HCT116 (cell line): ENCODE measurements at regions not wholly inside any gene's neighbourhood (a gene's known extent, or its start where the extent isn't known, plus 50 kb on each side); places are given as distances from the start of the nearest gene placed in this dataset.

Experiments used
- ATAC-seq: fragments of 200-7000 bp; cut with Tn5 transposase; 2 replicates; pipeline ENCODE4 v1.9.1; 2020; ENCODE audit warnings: mild to moderate bottlenecking, moderate library complexity
- BruUV-seq: library from RNA; stranded (reverse); fragments of 400-500 nt; replicated peaks from 2 replicates; lab custom pipeline; 2021; lab: Mats Ljungman, UMichigan
- CTCF ChIA-PET: fragments of 300-600 bp; sonication (Branson Sonifier 250); formaldehyde crosslinking; loops from one replicate; lab custom pipeline; 2021; ENCODE audit warnings: antibody characterized with exemption; lab: Charles Lee
- POLR2A ChIA-PET: fragments of 300-600, 350-600 bp; sonication (Branson Sonifier 250); formaldehyde crosslinking; loops from one replicate; lab custom pipeline; 2021; ENCODE audit warnings: antibody characterized with exemption; lab: Charles Lee
- RAD21 ChIA-PET, 2 experiments: fragments of 300-600 bp; sonication (Branson Sonifier 250); formaldehyde crosslinking; loops; one replicate each; lab custom pipeline; 2023; ENCODE audit warnings: low total read pairs in 2 of 2; ENCODE audit not compliant: uncharacterized antibody in 2 of 2, unreplicated experiment in 2 of 2, low non-redundant PET in 1 of 2; lab: Charles Lee
- DNase-seq: peaks from one replicate; pipeline ENCODE4 v3.0.0-alpha.2; 2010; ENCODE audit warnings: low read depth, low spot score
- H2AFZ ChIP-seq: fragments of 200-600 bp; shearing (Covaris generic), sonication (generic); 2 replicates; pipeline ENCODE4 v1.6.1; 2017; ENCODE audit warnings: low read depth, mixed run types, mixed read lengths, antibody characterized with exemption, low read length; ENCODE audit not compliant: poor library complexity, severe bottlenecking
- H3K27ac ChIP-seq: 2 replicates; pipeline ENCODE4 v1.5.1; 2012; ENCODE audit warnings: low read depth, low read length
- H3K27me3 ChIP-seq: fragments of 200-600 bp; sonication (generic); 2 replicates; pipeline ENCODE4 v1.6.1; 2016; ENCODE audit warnings: mixed run types, low read length, mixed read lengths; ENCODE audit not compliant: insufficient read depth
- H3K36me3 ChIP-seq, 2 experiments: fragments of 200-500 bp in 1 of 2; fragments of 200-600 bp in 1 of 2; sonication (Bioruptor generic) in 1 of 2; sonication (generic) in 1 of 2; 2 replicates each; pipeline versions ENCODE4 v1.5.1 to v1.6.1; 2014 to 2016; ENCODE audit warnings: low read length in 2 of 2, inconsistent platforms in 1 of 2, mixed read lengths in 1 of 2, mixed run types in 1 of 2; ENCODE audit not compliant: insufficient read depth in 2 of 2, control insufficient read depth in 1 of 2
- H3K4me1 ChIP-seq, 2 experiments: fragments of 200-600 bp in 1 of 2; sonication (generic) in 1 of 2; 2 replicates each; pipeline versions ENCODE4 v1.5.1 to v1.6.1; 2012 to 2017; ENCODE audit warnings: low read length in 2 of 2, inconsistent platforms in 1 of 2, mild to moderate bottlenecking in 1 of 2, mixed read lengths in 1 of 2, mixed run types in 1 of 2, moderate library complexity in 1 of 2; ENCODE audit not compliant: insufficient read depth in 2 of 2, control insufficient read depth in 1 of 2
- H3K4me2 ChIP-seq: fragments of 200-600 bp; sonication (generic); 2 replicates; pipeline ENCODE4 v1.6.1; 2017; ENCODE audit warnings: mixed run types, low read length, mixed read lengths
- H3K4me3 ChIP-seq, 2 experiments: fragments of 200-600 bp in 1 of 2; sonication (generic) in 1 of 2; replicated peaks in 1 of 2; 2 replicates each; pipeline ENCODE4 v1.5.1; 2011 to 2016; ENCODE audit warnings: low read length in 2 of 2, control low read depth in 1 of 2, low read depth in 1 of 2, mild to moderate bottlenecking in 1 of 2, mixed read lengths in 1 of 2, mixed run types in 1 of 2
- H3K79me2 ChIP-seq: fragments of 200-600 bp; sonication (generic); 2 replicates; pipeline ENCODE4 v1.6.1; 2017; ENCODE audit warnings: mild to moderate bottlenecking, mixed run types, low read length, moderate library complexity, mixed read lengths; ENCODE audit not compliant: insufficient read depth
- H3K9ac ChIP-seq: fragments of 200-600 bp; sonication (generic); 2 replicates; pipeline ENCODE4 v1.6.1; 2016; ENCODE audit warnings: low read length, mixed read lengths
- H3K9me2 ChIP-seq: fragments of 200-600 bp; sonication (generic), shearing (Covaris generic); 2 replicates; pipeline ENCODE4 v1.6.1; 2017; ENCODE audit warnings: mixed run types, mild to moderate bottlenecking, moderate library complexity; ENCODE audit not compliant: insufficient read depth
- H3K9me3 ChIP-seq, 2 experiments: fragments of 200-500 bp in 1 of 2; fragments of 200-600 bp in 1 of 2; sonication (Bioruptor generic) in 1 of 2; sonication (generic) in 1 of 2; 2 replicates each; pipeline ENCODE4 v1.6.1; 2014 to 2017; ENCODE audit warnings: low read length in 2 of 2, mixed read lengths in 2 of 2, inconsistent platforms in 1 of 2, low read depth in 1 of 2, mild to moderate bottlenecking in 1 of 2, mixed run types in 1 of 2, moderate library complexity in 1 of 2; ENCODE audit not compliant: control insufficient read depth in 1 of 2, insufficient read depth in 1 of 2
- H4K20me1 ChIP-seq: fragments of 200-600 bp; sonication (generic), shearing (Covaris generic); 2 replicates; pipeline ENCODE4 v1.6.1; 2017; ENCODE audit warnings: mixed run types, mild to moderate bottlenecking, moderate library complexity; ENCODE audit not compliant: insufficient read depth
- EGR1 ChIP-seq: IDR thresholded peaks from 2 replicates; pipeline ENCODE4 v1.6.1; 2012; ENCODE audit warnings: low read depth
- ELF1 ChIP-seq: IDR thresholded peaks from 2 replicates; pipeline ENCODE4 v1.6.1; 2012; ENCODE audit warnings: low read depth, borderline replicate concordance
- EZH2 ChIP-seq: fragments of 200-600 bp; sonication (generic); IDR thresholded peaks from 2 replicates; pipeline ENCODE4 v1.6.1; 2017; ENCODE audit warnings: antibody characterized with exemption, mixed run types
- EZH2phosphoT487 ChIP-seq: fragments of 200-600 bp; IDR thresholded peaks from 2 replicates; pipeline ENCODE4 v1.6.1; 2018; ENCODE audit warnings: antibody characterized with exemption, borderline replicate concordance
- FOSL1 ChIP-seq: IDR thresholded peaks from 2 replicates; pipeline ENCODE4 v1.6.1; 2012; ENCODE audit warnings: low read depth
- JUND ChIP-seq: IDR thresholded peaks from 2 replicates; pipeline ENCODE4 v1.6.1; 2012
- POLR2A ChIP-seq: IDR thresholded peaks from 2 replicates; pipeline ENCODE4 v1.7.0; 2011; ENCODE audit warnings: borderline replicate concordance; ENCODE audit not compliant: insufficient read depth, insufficient read length; ENCODE audit errors: extremely low read depth
- POLR2AphosphoS5 ChIP-seq: IDR thresholded peaks from 2 replicates; pipeline ENCODE4 v1.6.1; 2011; ENCODE audit warnings: mild to moderate bottlenecking, low read depth, low read length, moderate library complexity
- RAD21 ChIP-seq: IDR thresholded peaks from 2 replicates; pipeline ENCODE4 v1.6.1; 2012; ENCODE audit warnings: low read depth, mild to moderate bottlenecking
- SIN3A ChIP-seq: IDR thresholded peaks from 2 replicates; pipeline ENCODE4 v1.6.1; 2012; ENCODE audit warnings: low read depth
- SP1 ChIP-seq: IDR thresholded peaks from 2 replicates; pipeline ENCODE4 v1.6.1; 2012; ENCODE audit warnings: low read depth
- TCF7L2 ChIP-seq: IDR thresholded peaks from 2 replicates; pipeline ENCODE4 v1.7.0; 2011; ENCODE audit warnings: borderline replicate concordance, inconsistent platforms; ENCODE audit not compliant: insufficient read depth, insufficient read length; ENCODE audit errors: extremely low read depth
- ZFX ChIP-seq: fragments of 450-650 bp; IDR thresholded peaks from 2 replicates; pipeline ENCODE4 v1.6.1; 2017
- intact Hi-C: fragments of 100-400 bp; cut with micrococcal nuclease; formaldehyde crosslinking; loops from 2 replicates; pipeline ENCODE4 v1.10.0; 2022
- TF ChIP-seq, protein P1 (sequence below), 3 experiments: fragments of 200-600 bp in 1 of 3; sonication (generic) in 1 of 3; IDR thresholded peaks in 2 of 3; conservative IDR thresholded peaks in 1 of 3; 2 replicates each; pipeline ENCODE4 v1.5.1; 2012 to 2017; ENCODE audit warnings: low read depth in 2 of 3, low read length in 2 of 3, antibody characterized with exemption in 1 of 3, borderline replicate concordance in 1 of 3, control low read depth in 1 of 3, mild to moderate bottlenecking in 1 of 3, mixed read lengths in 1 of 3, mixed run types in 1 of 3, moderate library complexity in 1 of 3; ENCODE audit not compliant: insufficient read depth in 1 of 3
- TF ChIP-seq, protein P2 (sequence below): IDR thresholded peaks from 2 replicates; pipeline ENCODE4 v1.6.1; 2011; ENCODE audit warnings: mild to moderate bottlenecking, low read length, moderate library complexity; ENCODE audit not compliant: insufficient replicate concordance; ENCODE audit errors: extremely low read depth
- TF ChIP-seq, protein P3 (sequence below): IDR thresholded peaks from 2 replicates; pipeline ENCODE4 v1.6.1; 2012

DNA sequence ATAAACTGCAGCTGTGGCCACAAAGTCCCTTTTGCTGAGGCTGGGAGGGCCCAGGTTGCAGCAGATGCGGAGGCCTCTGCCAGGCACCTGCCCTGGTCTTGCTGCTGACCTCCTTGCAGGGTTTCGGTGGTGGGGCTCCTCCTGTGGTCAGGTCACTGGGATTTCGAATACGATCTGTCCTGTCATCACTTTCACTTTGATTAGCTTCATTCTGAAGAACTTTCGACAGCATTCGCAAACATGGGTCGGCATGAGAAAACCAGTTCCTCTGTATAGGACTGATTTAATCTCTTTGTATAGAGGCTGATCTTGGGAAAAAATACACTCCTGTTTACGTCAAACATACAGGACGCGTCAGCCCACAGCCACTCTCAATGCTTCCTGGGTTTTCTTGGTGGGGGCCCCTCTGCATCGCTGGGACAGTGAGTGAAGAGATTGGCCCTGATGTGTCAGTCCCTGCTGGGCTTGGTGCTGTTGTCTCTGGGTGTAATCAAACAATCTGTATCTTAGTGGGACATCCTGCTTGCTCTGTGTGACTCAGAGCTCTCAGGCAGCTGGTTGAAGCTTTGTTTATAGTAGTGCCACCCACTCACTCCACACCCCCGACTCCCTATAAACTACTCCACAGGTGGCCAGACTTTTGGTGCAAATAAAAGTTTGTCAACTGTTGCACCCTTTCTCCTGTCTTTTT lies 209.4 kb upstream of the CXCR4 start:
- intact Hi-C loops = no loop called here
- H3K36me3 ChIP-seq = no peaks in the 10 kb centered on the region
- no peaks in the 10 kb centered on the region; the same call in 1 of the 2 replicates for H3K27me3 ChIP-seq
- no peaks in the 10 kb centered on the region for H3K79me2 ChIP-seq
- no peak overlapping the region for H3K9ac ChIP-seq
- no peak overlapping the region for H3K27ac ChIP-seq
- ChIA-PET POLR2A (no interaction called here), CTCF (no interaction called here), RAD21 (no interaction called here)
- no peaks in the 10 kb centered on the region for H3K9me2 ChIP-seq
- H4K20me1 ChIP-seq = no peaks in the 10 kb centered on the region
- H3K4me2 ChIP-seq = peak overlapping the region; percentile 27; the same call in 1 of the 2 replicates
- ATAC-seq = peak; percentile 69
- H3K4me1 ChIP-seq = peaks cover 6 to 9% of the 10 kb centered on the region in 2 experiments
- no TSS peak for BruUV-seq
- no peaks in the 10 kb centered on the region for H3K9me3 ChIP-seq
- H3K4me3 ChIP-seq = no peak overlapping the region
- DNase-seq = no peak
- TF ChIP-seq ELF1 (no peak), FOSL1 (0 out of 2 replicates have a peak, but pooled peaks have one; percentile 16), EGR1 (peak; percentile 87), EZH2 (no peak), POLR2A (no peak), SP1 (no peak), JUND (0 out of 2 replicates have a peak, but pooled peaks have one; percentile 24)
- no peak overlapping the region for H2AFZ ChIP-seq

DNA sequence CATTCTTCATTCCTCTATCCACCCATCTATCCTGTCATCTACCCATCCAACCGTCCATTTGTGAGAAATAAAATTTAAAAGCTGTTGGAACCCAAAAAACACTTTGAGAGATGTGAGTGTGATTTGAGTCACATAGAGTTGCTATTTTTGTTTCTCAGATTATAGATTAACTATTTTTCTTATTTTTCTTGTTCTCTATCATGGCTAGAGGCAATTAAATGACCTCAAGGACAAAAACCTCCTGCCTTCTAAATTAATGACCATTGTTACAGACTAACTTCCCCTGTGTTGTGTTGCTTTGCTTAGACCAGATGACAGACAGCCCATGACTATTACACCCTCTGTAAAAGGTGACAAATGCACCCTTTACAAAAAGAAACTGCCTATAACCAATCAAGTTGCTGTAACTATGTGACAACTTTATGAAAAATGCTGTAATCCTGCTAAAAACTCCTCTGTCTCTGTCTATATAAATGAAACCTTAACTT lies 207.9 kb upstream of the CXCR4 start:
- Histone ChIP-seq H3K4me1 (peaks cover 6 to 9% of the 10 kb centered on the region in 2 experiments), H3K4me2 (no peak overlapping the region), H3K36me3 (no peaks in the 10 kb centered on the region), H4K20me1 (no peaks in the 10 kb centered on the region), H2AFZ (no peak overlapping the region), H3K9me3 (no peaks in the 10 kb centered on the region), H3K27ac (no peak overlapping the region), H3K9me2 (no peaks in the 10 kb centered on the region), H3K4me3 (no peak overlapping the region), H3K9ac (no peak overlapping the region), H3K27me3 (no peaks in the 10 kb centered on the region), H3K79me2 (no peaks in the 10 kb centered on the region)
- RAD21 ChIA-PET = no interaction called here
- CTCF ChIA-PET = no interaction called here
- BruUV-seq = no TSS peak
- POLR2A ChIA-PET = no interaction called here
- ATAC-seq = no peak
- no peak for DNase-seq
- intact Hi-C loops = no loop called here
- TF ChIP-seq ELF1 = no peak
- TF ChIP-seq TCF7L2 = no peak
- TF ChIP-seq POLR2AphosphoS5 = no peak
- no peak for TF ChIP-seq SP1
- TF ChIP-seq, protein P1, sequence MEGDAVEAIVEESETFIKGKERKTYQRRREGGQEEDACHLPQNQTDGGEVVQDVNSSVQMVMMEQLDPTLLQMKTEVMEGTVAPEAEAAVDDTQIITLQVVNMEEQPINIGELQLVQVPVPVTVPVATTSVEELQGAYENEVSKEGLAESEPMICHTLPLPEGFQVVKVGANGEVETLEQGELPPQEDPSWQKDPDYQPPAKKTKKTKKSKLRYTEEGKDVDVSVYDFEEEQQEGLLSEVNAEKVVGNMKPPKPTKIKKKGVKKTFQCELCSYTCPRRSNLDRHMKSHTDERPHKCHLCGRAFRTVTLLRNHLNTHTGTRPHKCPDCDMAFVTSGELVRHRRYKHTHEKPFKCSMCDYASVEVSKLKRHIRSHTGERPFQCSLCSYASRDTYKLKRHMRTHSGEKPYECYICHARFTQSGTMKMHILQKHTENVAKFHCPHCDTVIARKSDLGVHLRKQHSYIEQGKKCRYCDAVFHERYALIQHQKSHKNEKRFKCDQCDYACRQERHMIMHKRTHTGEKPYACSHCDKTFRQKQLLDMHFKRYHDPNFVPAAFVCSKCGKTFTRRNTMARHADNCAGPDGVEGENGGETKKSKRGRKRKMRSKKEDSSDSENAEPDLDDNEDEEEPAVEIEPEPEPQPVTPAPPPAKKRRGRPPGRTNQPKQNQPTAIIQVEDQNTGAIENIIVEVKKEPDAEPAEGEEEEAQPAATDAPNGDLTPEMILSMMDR (IDR thresholded peaks at IDR 0.05 in 2 of 3, conservative IDR thresholded peaks at IDR 0.05 in 1 of 3; ENCODE audit: borderline replicate concordance in 1 of 3, insufficient read depth in 1 of 3, low read depth in 2 of 3, low read length in 2 of 3) = no peak
- no peak for TF ChIP-seq ZFX
- no peak for TF ChIP-seq FOSL1
- no peak for TF ChIP-seq RAD21
- no peak for TF ChIP-seq POLR2A
- TF ChIP-seq, protein P2, sequence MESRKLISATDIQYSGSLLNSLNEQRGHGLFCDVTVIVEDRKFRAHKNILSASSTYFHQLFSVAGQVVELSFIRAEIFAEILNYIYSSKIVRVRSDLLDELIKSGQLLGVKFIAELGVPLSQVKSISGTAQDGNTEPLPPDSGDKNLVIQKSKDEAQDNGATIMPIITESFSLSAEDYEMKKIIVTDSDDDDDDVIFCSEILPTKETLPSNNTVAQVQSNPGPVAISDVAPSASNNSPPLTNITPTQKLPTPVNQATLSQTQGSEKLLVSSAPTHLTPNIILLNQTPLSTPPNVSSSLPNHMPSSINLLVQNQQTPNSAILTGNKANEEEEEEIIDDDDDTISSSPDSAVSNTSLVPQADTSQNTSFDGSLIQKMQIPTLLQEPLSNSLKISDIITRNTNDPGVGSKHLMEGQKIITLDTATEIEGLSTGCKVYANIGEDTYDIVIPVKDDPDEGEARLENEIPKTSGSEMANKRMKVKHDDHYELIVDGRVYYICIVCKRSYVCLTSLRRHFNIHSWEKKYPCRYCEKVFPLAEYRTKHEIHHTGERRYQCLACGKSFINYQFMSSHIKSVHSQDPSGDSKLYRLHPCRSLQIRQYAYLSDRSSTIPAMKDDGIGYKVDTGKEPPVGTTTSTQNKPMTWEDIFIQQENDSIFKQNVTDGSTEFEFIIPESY = no peak
- TF ChIP-seq, protein P3, sequence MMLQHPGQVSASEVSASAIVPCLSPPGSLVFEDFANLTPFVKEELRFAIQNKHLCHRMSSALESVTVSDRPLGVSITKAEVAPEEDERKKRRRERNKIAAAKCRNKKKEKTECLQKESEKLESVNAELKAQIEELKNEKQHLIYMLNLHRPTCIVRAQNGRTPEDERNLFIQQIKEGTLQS = no peak
- no peak for TF ChIP-seq EGR1
- TF ChIP-seq EZH2phosphoT487 = no peak
- no peak for TF ChIP-seq SIN3A
